Endodermal cell (in vitro differentiated cells): ENCODE measurements at regions not wholly inside any gene's neighbourhood (a gene's known extent, or its start where the extent isn't known, plus 50 kb on each side); places are given as distances from the start of the nearest gene placed in this dataset.
A peak's percentile ranks its signal among the peaks of the same experiment; 100 is the strongest.
"Not testable (repeated sequence)": the region's sequence is repeated elsewhere in the genome, so short reads cannot be mapped to it uniquely, and the experiment has no call there.

ENCODE experiments used
- DNase-seq: peaks from one replicate; pipeline ENCODE4 v3.0.0-alpha.2; 2017
- H3K27ac ChIP-seq: 2 replicates; pipeline ENCODE4 v1.5.1; 2013; ENCODE audit warnings: mild to moderate bottlenecking, low read depth, low read length, moderate library complexity
- H3K27me3 ChIP-seq: 2 replicates; pipeline ENCODE4 v1.6.1; 2013; ENCODE audit warnings: mild to moderate bottlenecking, low read length, moderate library complexity; ENCODE audit not compliant: insufficient read depth, control insufficient read depth, poor library complexity, severe bottlenecking
- H3K36me3 ChIP-seq: 2 replicates; pipeline ENCODE4 v1.7.0; 2013; ENCODE audit warnings: mild to moderate bottlenecking, low read length, moderate library complexity; ENCODE audit not compliant: control insufficient read depth, insufficient read depth
- H3K4me1 ChIP-seq: one replicate; pipeline ENCODE4 v1.7.0; 2013; ENCODE audit warnings: low read length; ENCODE audit not compliant: control insufficient read depth, insufficient read depth
- H3K4me3 ChIP-seq: 2 replicates; pipeline ENCODE4 v1.5.1; 2013; ENCODE audit warnings: mild to moderate bottlenecking, low read length, moderate library complexity
- H3K9ac ChIP-seq: 2 replicates; pipeline ENCODE4 v1.6.1; 2013; ENCODE audit warnings: mild to moderate bottlenecking, low read length, moderate library complexity; ENCODE audit not compliant: poor library complexity, severe bottlenecking; ENCODE audit errors: extremely low read depth
- H3K9me3 ChIP-seq: 2 replicates; pipeline ENCODE4 v1.6.1; 2013; ENCODE audit warnings: mild to moderate bottlenecking, low read length, moderate library complexity; ENCODE audit not compliant: control insufficient read depth
- H3K27ac Mint-ChIP-seq: 2 replicates; pipeline ENCODE4 v1.8.0; 2020; ENCODE audit warnings: mixed read lengths
- H3K27me3 Mint-ChIP-seq: 2 replicates; pipeline ENCODE4 v1.8.0; 2021; ENCODE audit warnings: mild to moderate bottlenecking, mixed read lengths; ENCODE audit not compliant: insufficient read depth
- H3K36me3 Mint-ChIP-seq: 2 replicates; pipeline ENCODE4 v1.8.0; 2020; ENCODE audit warnings: low read depth, mixed read lengths
- H3K4me1 Mint-ChIP-seq: 2 replicates; pipeline ENCODE4 v1.8.0; 2020; ENCODE audit warnings: mixed read lengths
- H3K4me3 Mint-ChIP-seq: 2 replicates; pipeline ENCODE4 v1.8.0; 2020; ENCODE audit warnings: mild to moderate bottlenecking, moderate library complexity, mixed read lengths
- H3K9me3 Mint-ChIP-seq: 2 replicates; pipeline ENCODE4 v1.8.0; 2020; ENCODE audit warnings: mild to moderate bottlenecking, mixed read lengths
- CTCF ChIP-seq: fragments of 200-600 bp; sonication (generic); conservative IDR thresholded peaks from 2 replicates; pipeline ENCODE4 v1.5.0; 2021; ENCODE audit warnings: antibody characterized with exemption, mild to moderate bottlenecking
- WGBS, 2 experiments: methylation state at CpG; one replicate each; pipeline versions ENCODE4 v1.1.5 to v1.1.7; 2013; ENCODE audit warnings: missing lambda C conversion rate in 2 of 2, mixed read lengths in 1 of 2; ENCODE audit not compliant: insufficient coverage in 1 of 2, insufficient read length in 1 of 2; 5-methylcytosine and 5-hydroxymethylcytosine counted together

- no peak overlapping the region for H3K9ac ChIP-seq
- H3K27me3 ChIP-seq: no peaks in the 10 kb centered on the region
- H3K36me3 Mint-ChIP-seq: peaks cover 5% of the 10 kb centered on the region
- no peak overlapping the region for H3K4me3 Mint-ChIP-seq
- no peak for DNase-seq
- H3K4me3 ChIP-seq: peak overlapping the region; percentile 14
- peaks cover 27% of the 10 kb centered on the region for H3K9me3 Mint-ChIP-seq
- no peak for TF ChIP-seq CTCF
- no peak overlapping the region for H3K27ac Mint-ChIP-seq
- peaks cover 30% of the 10 kb centered on the region for H3K9me3 ChIP-seq
- H3K36me3 ChIP-seq: no peaks in the 10 kb centered on the region
- peaks cover 14% of the 10 kb centered on the region for H3K4me1 Mint-ChIP-seq
- no peak overlapping the region for H3K27ac ChIP-seq
- no peaks in the 10 kb centered on the region for H3K27me3 Mint-ChIP-seq
- peaks cover 6% of the 10 kb centered on the region for H3K4me1 ChIP-seq
Measured at GRCh38 chr3:22735373-22735772, 467.8 kb upstream of the UBE2E2 start.

- H3K27ac Mint-ChIP-seq: peak overlapping the region; percentile 84
- not testable (repeated sequence) for H3K4me3 ChIP-seq, H3K4me1 Mint-ChIP-seq
Measured at GRCh38 chr3:22743386-22743785, 459.7 kb upstream of the UBE2E2 start.

GRCh38 chr3:22745321-22745720, 457.8 kb upstream of the UBE2E2 start:
- Histone ChIP-seq H3K4me1 (no peaks in the 10 kb centered on the region), H3K9ac (no peak overlapping the region), H3K27ac (no peak overlapping the region), H3K27me3 (no peaks in the 10 kb centered on the region), H3K36me3 (no peaks in the 10 kb centered on the region), H3K4me3 (no peak overlapping the region), H3K9me3 (peaks cover 14% of the 10 kb centered on the region)
- TF ChIP-seq CTCF: no peak
- no peaks in the 10 kb centered on the region for H3K27me3 Mint-ChIP-seq
- no peak overlapping the region for H3K4me3 Mint-ChIP-seq
- peaks cover 35% of the 10 kb centered on the region for H3K9me3 Mint-ChIP-seq
- DNase-seq: no peak
- H3K4me1 Mint-ChIP-seq: peaks cover 12% of the 10 kb centered on the region
- no peaks in the 10 kb centered on the region for H3K36me3 Mint-ChIP-seq
- no peak overlapping the region for H3K27ac Mint-ChIP-seq

More at GRCh38 chr3:22743386-22743785, 459.7 kb upstream of the UBE2E2 start:
- not testable (repeated sequence) for H3K27ac ChIP-seq, H3K9ac ChIP-seq, H3K27me3 Mint-ChIP-seq, H3K4me1 ChIP-seq, H3K27me3 ChIP-seq, H3K9me3 ChIP-seq, H3K36me3 Mint-ChIP-seq, DNase-seq, H3K36me3 ChIP-seq
- 76 to 90% methylated on average over 11 to 22 of the region's 22 CpGs for WGBS, 2 experiments
- H3K4me3 Mint-ChIP-seq: peak overlapping the region; percentile 47
- H3K9me3 Mint-ChIP-seq: peaks cover 29% of the 10 kb centered on the region

- Mint-ChIP-seq H3K27ac (no peak overlapping the region), H3K9me3 (peaks cover 41% of the 10 kb centered on the region), H3K4me1 (peaks cover 12% of the 10 kb centered on the region), H3K36me3 (no peaks in the 10 kb centered on the region), H3K27me3 (no peaks in the 10 kb centered on the region), H3K4me3 (no peak overlapping the region)
- no peak overlapping the region for H3K4me3 ChIP-seq
- no peak for TF ChIP-seq CTCF
- no peaks in the 10 kb centered on the region for H3K36me3 ChIP-seq
- H3K9me3 ChIP-seq: peaks cover 18% of the 10 kb centered on the region
- H3K4me1 ChIP-seq: no peaks in the 10 kb centered on the region
- H3K9ac ChIP-seq: no peak overlapping the region
- no peaks in the 10 kb centered on the region for H3K27me3 ChIP-seq
- H3K27ac ChIP-seq: no peak overlapping the region
- no peak for DNase-seq
Measured at GRCh38 chr3:22746221-22746620, 456.9 kb upstream of the UBE2E2 start.
